Transverse colon (tissue), 4 donors: ENCODE measurements at regions not wholly inside any gene's neighbourhood (a gene's known extent, or its start where the extent isn't known, plus 50 kb on each side); places are given as distances from the start of the nearest gene placed in this dataset.
"Not testable (repeated sequence)": the region's sequence is repeated elsewhere in the genome, so short reads cannot be mapped to it uniquely, and the experiment has no call there.

Experiments used
- DNase-seq: peaks from one replicate; pipeline ENCODE4 v3.0.0-alpha.2; 2019
- H3K27ac ChIP-seq, 4 donors: fragments of 200-600 bp; sonication (generic); 2 replicates each; pipeline ENCODE4 v1.5.1; 2016 to 2018; ENCODE audit warnings: inconsistent platforms in 4 of 4
- H3K27me3 ChIP-seq: fragments of 200-600 bp; sonication (generic); 2 replicates; pipeline ENCODE4 v1.5.1; 2017; ENCODE audit warnings: inconsistent platforms
- H3K36me3 ChIP-seq, 4 donors: fragments of 200-600 bp; sonication (generic); 2 replicates each; pipeline ENCODE4 v1.5.1; 2017 to 2019; ENCODE audit warnings: inconsistent platforms in 4 of 4
- H3K4me1 ChIP-seq, 4 donors: fragments of 200-600 bp; sonication (generic); 2 replicates each; pipeline ENCODE4 v1.5.1; 2017 to 2020; ENCODE audit warnings: inconsistent platforms in 4 of 4
- H3K4me3 ChIP-seq, 4 donors: fragments of 200-600 bp; sonication (generic); 1 replicate in 1 of 4; 2 replicates in 3 of 4; pipeline versions ENCODE4 v1.5.1 to v1.6.1; 2017 to 2019; ENCODE audit warnings: inconsistent platforms in 4 of 4
- H3K9me3 ChIP-seq, 2 donors: fragments of 200-600 bp; sonication (generic); 2 replicates each; pipeline ENCODE4 v1.5.1; 2017 to 2019; ENCODE audit warnings: inconsistent platforms in 2 of 2
- CTCF ChIP-seq, 5 experiments: fragments of 200-600 bp in 3 of 5; fragments of 450-650 bp in 2 of 5; sonication (generic) in 3 of 5; IDR thresholded peaks; 1 replicate in 2 of 5; 2 replicates in 3 of 5; pipeline ENCODE4 v1.5.1; 2016 to 2017; ENCODE audit warnings: antibody characterized with exemption in 5 of 5, inconsistent platforms in 3 of 5, mild to moderate bottlenecking in 2 of 5, moderate library complexity in 1 of 5
- EP300 ChIP-seq: sonication (generic); formaldehyde crosslinking; IDR thresholded peaks from one replicate; pipeline ENCODE4 v1.6.1; 2017; ENCODE audit warnings: antibody characterized with exemption, low read depth
- POLR2A ChIP-seq: fragments of 450-650 bp; IDR thresholded peaks from one replicate; pipeline ENCODE4 v1.6.1; 2016; ENCODE audit warnings: antibody characterized with exemption, mild to moderate bottlenecking, moderate library complexity
- POLR2AphosphoS5 ChIP-seq, 3 donors: sonication (generic); formaldehyde crosslinking; IDR thresholded peaks; one replicate each; pipeline ENCODE4 v1.6.1; 2016; ENCODE audit warnings: antibody characterized with exemption in 3 of 3
- WGBS, 2 donors: methylation state at CpG; one replicate each; pipeline ENCODE4 v1.1.5; 2018; ENCODE audit warnings: low coverage in 1 of 2; 5-methylcytosine and 5-hydroxymethylcytosine counted together
- in situ Hi-C, 4 donors: fragments of 200-750 bp; cut with MboI; loops; one replicate each; pipeline versions ENCODE4 v1.15.0 to v1.15.1; 2017; ENCODE audit warnings: low sequenced_read_pairs in 3 of 4, low pct_ligation_motif_present in 1 of 4, low pct_unique_long_range_greater_than_20kb in 1 of 4
- intact Hi-C: fragments of 100-400 bp; cut with DNase I; formaldehyde crosslinking; loops from one replicate; pipeline ENCODE4 v1.15.1; 2023; ENCODE audit warnings: low total_unique reads

GRCh38 chr9:117826837-117827236 is 122.6 kb downstream of the TLR4 start:
- TF ChIP-seq EP300, result no peak
- TF ChIP-seq POLR2A, result no peak
- TF ChIP-seq POLR2AphosphoS5 (IDR thresholded peaks at IDR 0.05), result no peak
- no peak for TF ChIP-seq CTCF (IDR thresholded peaks at IDR 0.05)
- H3K4me3 ChIP-seq, result no peak overlapping the region
- peaks cover 0 to 8% (median 0%) of the 10 kb centered on the region in 4 donors for H3K4me1 ChIP-seq
- intact Hi-C loops (no loop called here), in situ Hi-C loops (no loop called here)
- no peak overlapping the region for H3K27ac ChIP-seq
- DNase-seq, result no peak
- H3K27me3 ChIP-seq, result no peaks in the 10 kb centered on the region
- H3K9me3 ChIP-seq, result no peaks in the 10 kb centered on the region
- H3K36me3 ChIP-seq, result no peaks in the 10 kb centered on the region
- WGBS, 2 donors, result 74 to 88% methylated on average over 2 to 3 of the region's 3 CpGs

GRCh38 chr9:117827456-117827855 is 123.3 kb downstream of the TLR4 start:
- H3K4me1 ChIP-seq, result peaks cover 0 to 8% (median 0%) of the 10 kb centered on the region in 4 donors
- H3K36me3 ChIP-seq, result no peaks in the 10 kb centered on the region
- no peak for TF ChIP-seq CTCF (IDR thresholded peaks at IDR 0.05)
- no peak for TF ChIP-seq POLR2AphosphoS5 (IDR thresholded peaks at IDR 0.05)
- TF ChIP-seq EP300, result no peak
- no peak for TF ChIP-seq POLR2A
- no peak overlapping the region for H3K4me3 ChIP-seq
- no peaks in the 10 kb centered on the region for H3K27me3 ChIP-seq
- H3K9me3 ChIP-seq, result no peaks in the 10 kb centered on the region
- intact Hi-C loops, result no loop called here
- no peak overlapping the region for H3K27ac ChIP-seq
- no peak for DNase-seq
- in situ Hi-C loops, result no loop called here
- WGBS, 2 donors, result 80 to 84% methylated on average over 2 to 7 of the region's 7 CpGs

DNA sequence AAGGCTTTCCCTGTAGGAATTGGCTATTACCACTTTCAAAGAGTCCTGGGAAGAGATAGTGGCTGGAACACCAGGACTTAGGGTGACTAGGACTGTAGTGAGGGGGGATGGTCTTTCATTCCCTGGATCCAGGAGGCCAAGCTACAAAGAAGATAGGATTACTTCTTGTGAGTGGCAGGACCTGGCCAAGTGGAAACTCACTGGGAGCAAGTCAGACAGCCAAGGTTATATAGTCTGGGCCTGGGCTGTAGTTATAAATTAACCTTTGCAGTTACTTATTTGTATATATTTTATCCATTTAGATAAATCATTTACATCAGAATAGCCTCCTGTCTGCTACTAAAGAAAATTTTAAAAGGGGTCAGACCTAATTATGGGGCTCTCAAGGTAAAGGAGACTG is 124.3 kb downstream of the TLR4 start:
- Histone ChIP-seq H3K36me3 (no peaks in the 10 kb centered on the region), H3K4me3 (no peak overlapping the region), H3K4me1 (peaks cover 0 to 8% (median 0%) of the 10 kb centered on the region in 4 donors), H3K27me3 (no peaks in the 10 kb centered on the region), H3K9me3 (no peaks in the 10 kb centered on the region), H3K27ac (no peak overlapping the region)
- no peak for TF ChIP-seq CTCF (IDR thresholded peaks at IDR 0.05)
- TF ChIP-seq POLR2AphosphoS5 (IDR thresholded peaks at IDR 0.05), result no peak
- TF ChIP-seq EP300, result no peak
- no peak for TF ChIP-seq POLR2A
- intact Hi-C loops, result no loop called here
- DNase-seq, result no peak
- in situ Hi-C loops, result no loop called here

- TF ChIP-seq POLR2A, result no peak
- no peak for TF ChIP-seq EP300
- no peak overlapping the region for H3K4me3 ChIP-seq
- H3K4me1 ChIP-seq, result no peaks in the 10 kb centered on the region
- in situ Hi-C loops, result no loop called here
- no peaks in the 10 kb centered on the region for H3K27me3 ChIP-seq
- DNase-seq, result no peak
- WGBS, 2 donors, result 47 to 80% methylated on average over 1 of the region's 1 CpG
- no peaks in the 10 kb centered on the region for H3K36me3 ChIP-seq
- intact Hi-C loops, result no loop called here
- H3K9me3 ChIP-seq, result no peaks in the 10 kb centered on the region
- no peak overlapping the region for H3K27ac ChIP-seq
Measured at GRCh38 chr9:117835798-117836197, 131.6 kb downstream of the TLR4 start.

DNA sequence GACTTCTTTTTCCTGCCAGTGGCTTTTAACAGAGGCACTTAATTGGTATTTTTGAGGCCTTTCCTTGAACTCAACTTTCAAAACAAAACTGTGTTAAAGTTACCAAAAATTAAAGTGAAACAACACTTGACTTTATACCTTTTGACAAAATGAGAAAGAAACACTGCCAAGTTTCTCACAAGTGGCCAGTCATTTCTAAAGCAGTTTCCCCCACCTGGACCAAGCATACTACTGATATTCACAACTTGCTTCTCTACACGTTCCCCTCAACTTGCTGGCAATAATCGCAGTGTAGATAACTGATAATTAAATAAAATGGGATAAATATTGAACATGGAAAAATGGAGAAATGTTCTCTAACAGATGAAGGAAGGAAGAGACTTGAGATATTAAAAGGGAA is 135.7 kb downstream of the TLR4 start:
- in situ Hi-C loops, result no loop called here
- no peak overlapping the region for H3K27ac ChIP-seq
- H3K4me1 ChIP-seq, result no peaks in the 10 kb centered on the region
- TF ChIP-seq CTCF (IDR thresholded peaks at IDR 0.05), result no peak
- no peak for TF ChIP-seq POLR2A
- TF ChIP-seq POLR2AphosphoS5 (IDR thresholded peaks at IDR 0.05), result no peak
- TF ChIP-seq EP300, result no peak
- H3K4me3 ChIP-seq, result no peak overlapping the region
- intact Hi-C loops, result no loop called here
- no peak for DNase-seq
- WGBS, 2 donors, result 66 to 78% methylated on average over 2 of the region's 2 CpGs
- H3K9me3 ChIP-seq, result no peaks in the 10 kb centered on the region
- no peaks in the 10 kb centered on the region for H3K27me3 ChIP-seq
- no peaks in the 10 kb centered on the region for H3K36me3 ChIP-seq

GRCh38 chr9:117851836-117852461 is 147.7 kb downstream of the TLR4 start:
- intact Hi-C loops, DNase-seq, H3K9me3 ChIP-seq, H3K4me3 ChIP-seq, H3K4me1 ChIP-seq, H3K27ac ChIP-seq, H3K27me3 ChIP-seq, H3K36me3 ChIP-seq, in situ Hi-C loops: not testable (repeated sequence)
- WGBS, 2 donors, result 95% methylated on average over 34 of the region's 38 CpGs; no CpG with 5 or more reads in 1 of the 2 donors
